ENCODE measurements at regions not wholly inside any gene's neighbourhood (a gene's known extent, or its start where the extent isn't known, plus 50 kb on each side); places are given as distances from the start of the nearest gene placed in this dataset.

- no peak for TF ChIP-seq POLR2A (IDR thresholded peaks at IDR 0.05)
- no peak for TF ChIP-seq CTCF (IDR thresholded peaks at IDR 0.05)
Measured at GRCh38 chr21:28174006-28174405, 818.7 kb downstream of the LTN1 start.
